H9 (cell line): ENCODE measurements at regions not wholly inside any gene's neighbourhood (a gene's known extent, or its start where the extent isn't known, plus 50 kb on each side); places are given as distances from the start of the nearest gene placed in this dataset.
"Not testable (repeated sequence)": the region's sequence is repeated elsewhere in the genome, so short reads cannot be mapped to it uniquely, and the experiment has no call there.

Experiments
- DNase-seq: peaks from one replicate; pipeline ENCODE4 v3.0.0-alpha.2; 2017
- H2AFZ ChIP-seq: one replicate; pipeline ENCODE4 v1.6.1; 2013; ENCODE audit warnings: mild to moderate bottlenecking, low read length, control low read depth, moderate library complexity
- H2AK5ac ChIP-seq: 2 replicates; pipeline ENCODE4 v1.6.1; 2013; ENCODE audit warnings: low read length, control low read depth, mixed read lengths; ENCODE audit not compliant: insufficient read length
- H2BK120ac ChIP-seq: one replicate; pipeline ENCODE4 v1.6.1; 2013; ENCODE audit warnings: low read depth, mild to moderate bottlenecking, low read length, control low read depth, inconsistent platforms; ENCODE audit not compliant: poor library complexity, severe bottlenecking
- H2BK12ac ChIP-seq: 2 replicates; pipeline ENCODE4 v1.6.1; 2013; ENCODE audit warnings: low read length, control low read depth, mixed read lengths, low read depth; ENCODE audit not compliant: insufficient read length
- H2BK15ac ChIP-seq: 2 replicates; pipeline ENCODE4 v1.6.1; 2013; ENCODE audit warnings: low read depth, low read length, control low read depth
- H2BK20ac ChIP-seq: one replicate; pipeline ENCODE4 v1.6.1; 2013; ENCODE audit warnings: low read depth, mild to moderate bottlenecking, low read length, control low read depth, inconsistent platforms; ENCODE audit not compliant: poor library complexity, severe bottlenecking
- H2BK5ac ChIP-seq: 2 replicates; pipeline ENCODE4 v1.6.1; 2013; ENCODE audit warnings: low read length, control low read depth, mixed read lengths; ENCODE audit not compliant: insufficient read length
- H3K14ac ChIP-seq: 2 replicates; pipeline ENCODE4 v1.6.1; 2013; ENCODE audit warnings: low read length, control low read depth; ENCODE audit not compliant: insufficient read depth
- H3K18ac ChIP-seq: 2 replicates; pipeline ENCODE4 v1.6.1; 2013; ENCODE audit warnings: low read depth, mild to moderate bottlenecking, mixed read lengths, low read length, control low read depth; ENCODE audit not compliant: insufficient read length
- H3K23ac ChIP-seq: 2 replicates; pipeline ENCODE4 v1.6.1; 2013; ENCODE audit warnings: low read length, control low read depth, mixed read lengths, low read depth; ENCODE audit not compliant: insufficient read length
- H3K23me2 ChIP-seq: 2 replicates; pipeline ENCODE4 v1.6.1; 2013; ENCODE audit warnings: low read depth, mild to moderate bottlenecking, mixed read lengths, low read length, control low read depth; ENCODE audit not compliant: insufficient read length, poor library complexity, severe bottlenecking
- H3K27ac ChIP-seq: 2 replicates; pipeline ENCODE4 v1.5.1; 2013; ENCODE audit warnings: low read length, control low read depth, mixed read lengths, low read depth; ENCODE audit not compliant: insufficient read length
- H3K27me3 ChIP-seq: 2 replicates; pipeline ENCODE4 v1.6.1; 2013; ENCODE audit warnings: low read length, control low read depth, inconsistent platforms; ENCODE audit not compliant: insufficient read depth
- H3K4ac ChIP-seq: 2 replicates; pipeline ENCODE4 v1.6.1; 2013; ENCODE audit warnings: low read depth, mild to moderate bottlenecking, control low read depth, inconsistent platforms, low read length, moderate library complexity
- H3K4me1 ChIP-seq: 2 replicates; pipeline ENCODE4 v1.6.1; 2013; ENCODE audit warnings: low read length, control low read depth, inconsistent platforms; ENCODE audit not compliant: insufficient read depth
- H3K4me2 ChIP-seq: 2 replicates; pipeline ENCODE4 v1.6.1; 2013; ENCODE audit warnings: low read length, control low read depth, mixed read lengths; ENCODE audit not compliant: insufficient read length, insufficient read depth
- H3K56ac ChIP-seq: 2 replicates; pipeline ENCODE4 v1.6.1; 2013; ENCODE audit warnings: low read depth, mild to moderate bottlenecking, mixed read lengths, low read length, control low read depth; ENCODE audit not compliant: insufficient read length
- H3K79me1 ChIP-seq: 2 replicates; pipeline ENCODE4 v1.6.1; 2013; ENCODE audit warnings: low read depth, mild to moderate bottlenecking, moderate library complexity, low read length, control low read depth, inconsistent platforms; ENCODE audit not compliant: insufficient read depth, poor library complexity, severe bottlenecking
- H3K79me2 ChIP-seq: 2 replicates; pipeline ENCODE4 v1.6.1; 2013; ENCODE audit warnings: low read length, control low read depth, inconsistent platforms; ENCODE audit not compliant: insufficient read depth
- H3K9ac ChIP-seq: 2 replicates; pipeline ENCODE4 v1.6.1; 2013; ENCODE audit warnings: low read length, control low read depth, mixed read lengths; ENCODE audit not compliant: insufficient read length; ENCODE audit errors: extremely low read depth
- H3K9me3 ChIP-seq: one replicate; pipeline ENCODE4 v1.6.1; 2013; ENCODE audit warnings: low read depth, low read length, inconsistent platforms; ENCODE audit not compliant: control insufficient read depth
- H3T11ph ChIP-seq: one replicate; pipeline ENCODE4 v1.6.1; 2013; ENCODE audit warnings: mild to moderate bottlenecking, low read length, control low read depth, inconsistent platforms
- H4K20me1 ChIP-seq: one replicate; pipeline ENCODE4 v1.6.1; 2013; ENCODE audit not compliant: control insufficient read depth, insufficient read length, insufficient read depth
- H4K5ac ChIP-seq: 2 replicates; pipeline ENCODE4 v1.6.1; 2013; ENCODE audit warnings: low read depth, mild to moderate bottlenecking, mixed read lengths, low read length, control low read depth; ENCODE audit not compliant: insufficient read length
- H4K8ac ChIP-seq: replicated peaks from 2 replicates; pipeline ENCODE4 v1.6.1; 2013; ENCODE audit warnings: low read length, control low read depth, mixed read lengths, low read depth; ENCODE audit not compliant: insufficient read length
- H4K91ac ChIP-seq: 2 replicates; pipeline ENCODE4 v1.6.1; 2013; ENCODE audit warnings: low read depth, mild to moderate bottlenecking, moderate library complexity, mixed read lengths, low read length, control low read depth; ENCODE audit not compliant: insufficient read length
- H3K27ac Mint-ChIP-seq, 3 experiments: 2 replicates in 2 of 3; 3 replicates in 1 of 3; pipeline ENCODE4 v1.8.0; 2020 to 2021; ENCODE audit warnings: mixed read lengths in 3 of 3, mild to moderate bottlenecking in 1 of 3, moderate library complexity in 1 of 3
- H3K27me3 Mint-ChIP-seq: 2 replicates; pipeline ENCODE4 v1.8.0; 2021; ENCODE audit warnings: low read depth, mild to moderate bottlenecking, moderate library complexity, mixed read lengths
- H3K36me3 Mint-ChIP-seq, 3 experiments: 2 replicates in 2 of 3; 3 replicates in 1 of 3; pipeline ENCODE4 v1.8.0; 2020 to 2021; ENCODE audit warnings: low read depth in 3 of 3, mixed read lengths in 3 of 3; ENCODE audit not compliant: insufficient read depth in 1 of 3
- H3K4me1 Mint-ChIP-seq, 2 experiments: 2 replicates each; pipeline ENCODE4 v1.8.0; 2020; ENCODE audit warnings: mixed read lengths in 2 of 2
- H3K4me3 Mint-ChIP-seq, 2 experiments: 2 replicates in 1 of 2; 3 replicates in 1 of 2; pipeline ENCODE4 v1.8.0; 2020 to 2021; ENCODE audit warnings: mild to moderate bottlenecking in 2 of 2, mixed read lengths in 2 of 2, moderate library complexity in 1 of 2
- H3K9me3 Mint-ChIP-seq, 2 experiments: 2 replicates in 1 of 2; 3 replicates in 1 of 2; pipeline ENCODE4 v1.8.0; 2020; ENCODE audit warnings: mild to moderate bottlenecking in 2 of 2, mixed read lengths in 2 of 2, moderate library complexity in 1 of 2
- WGBS: extraction: QIAGEN DNeasy Blood & Tissue Kit; methylation state at CpG from one replicate; pipeline ENCODE4 v1.1.7; 2013; ENCODE audit warnings: missing lambda C conversion rate, low lambda C conversion rate, mixed read lengths; ENCODE audit not compliant: insufficient read length; ENCODE audit errors: extremely low coverage; 5-methylcytosine and 5-hydroxymethylcytosine counted together

- H3K14ac ChIP-seq, H2AK5ac ChIP-seq, H3K9me3 Mint-ChIP-seq, H4K91ac ChIP-seq, H3K23ac ChIP-seq, H3K9me3 ChIP-seq, H3K27me3 ChIP-seq, H2AFZ ChIP-seq, H3K79me2 ChIP-seq, H3K4ac ChIP-seq, H2BK15ac ChIP-seq, H3K4me2 ChIP-seq, H2BK20ac ChIP-seq, H3K9ac ChIP-seq, H3K56ac ChIP-seq, H3K23me2 ChIP-seq, H3K36me3 Mint-ChIP-seq, H3K79me1 ChIP-seq, H3K27ac ChIP-seq, H3K4me1 ChIP-seq, DNase-seq, H3K4me3 Mint-ChIP-seq, H3K18ac ChIP-seq, H3K4me1 Mint-ChIP-seq, H4K8ac ChIP-seq, H3K27ac Mint-ChIP-seq, H4K20me1 ChIP-seq, H2BK12ac ChIP-seq, H2BK120ac ChIP-seq, H3K27me3 Mint-ChIP-seq, H4K5ac ChIP-seq, H2BK5ac ChIP-seq, H3T11ph ChIP-seq: not testable (repeated sequence)
- no CpG with 5 or more reads among the region's 4 CpGs for WGBS
Measured at GRCh38 chr9:62725580-62725979, 1535.7 kb downstream of the SPATA31A7 start.

- H3T11ph ChIP-seq, H3K36me3 Mint-ChIP-seq, H3K18ac ChIP-seq, H4K5ac ChIP-seq, H3K79me2 ChIP-seq, H3K23ac ChIP-seq, H3K14ac ChIP-seq, H3K9me3 Mint-ChIP-seq, H3K56ac ChIP-seq, H3K4me1 ChIP-seq, H3K27ac ChIP-seq, H4K20me1 ChIP-seq, DNase-seq, H3K9ac ChIP-seq, H2BK15ac ChIP-seq, H2BK12ac ChIP-seq, H3K4me1 Mint-ChIP-seq, H2AK5ac ChIP-seq, H3K27ac Mint-ChIP-seq, H3K4ac ChIP-seq, H4K91ac ChIP-seq, H3K79me1 ChIP-seq, H2AFZ ChIP-seq, H2BK120ac ChIP-seq, H3K4me3 Mint-ChIP-seq, H3K4me2 ChIP-seq, H3K27me3 Mint-ChIP-seq, H2BK5ac ChIP-seq, H3K27me3 ChIP-seq, H3K23me2 ChIP-seq, H3K9me3 ChIP-seq, H2BK20ac ChIP-seq, H4K8ac ChIP-seq: not testable (repeated sequence)
- WGBS: no CpG with 5 or more reads among the region's 4 CpGs
Measured at GRCh38 chr9:62730229-62731000, 1540.6 kb downstream of the SPATA31A7 start.
